HG03108 (cell line): ENCODE measurements at regions not wholly inside any gene's neighbourhood (a gene's known extent, or its start where the extent isn't known, plus 50 kb on each side); places are given as distances from the start of the nearest gene placed in this dataset.
"Not testable (repeated sequence)": the region's sequence is repeated elsewhere in the genome, so short reads cannot be mapped to it uniquely, and the experiment has no call there.

Source experiments
- ATAC-seq: cut with Tn5 transposase; IDR thresholded peaks from one replicate; pipeline ENCODE4 v1.9.1; 2021; ENCODE audit warnings: moderate library complexity; ENCODE audit not compliant: unreplicated experiment

DNA sequence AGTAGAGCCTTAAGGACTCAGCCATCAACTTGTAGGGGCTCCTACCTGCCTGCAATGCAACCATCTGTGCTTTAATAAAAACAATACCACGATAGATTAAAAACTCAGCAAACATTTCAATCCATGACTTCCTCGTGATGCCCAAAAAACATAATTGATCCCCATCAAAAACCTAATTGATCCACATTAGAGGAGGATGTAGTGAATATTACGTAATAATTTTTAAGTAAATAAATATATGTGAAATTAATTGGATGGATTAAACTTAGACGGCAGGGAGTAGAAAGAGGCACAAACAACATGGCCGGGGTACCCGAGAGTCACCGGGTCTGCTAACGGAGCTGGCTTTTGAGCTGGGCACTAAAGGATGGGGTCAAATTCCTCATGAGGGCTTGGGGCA, 87.3 kb downstream of the ARL4C start:
- no peak for ATAC-seq

DNA sequence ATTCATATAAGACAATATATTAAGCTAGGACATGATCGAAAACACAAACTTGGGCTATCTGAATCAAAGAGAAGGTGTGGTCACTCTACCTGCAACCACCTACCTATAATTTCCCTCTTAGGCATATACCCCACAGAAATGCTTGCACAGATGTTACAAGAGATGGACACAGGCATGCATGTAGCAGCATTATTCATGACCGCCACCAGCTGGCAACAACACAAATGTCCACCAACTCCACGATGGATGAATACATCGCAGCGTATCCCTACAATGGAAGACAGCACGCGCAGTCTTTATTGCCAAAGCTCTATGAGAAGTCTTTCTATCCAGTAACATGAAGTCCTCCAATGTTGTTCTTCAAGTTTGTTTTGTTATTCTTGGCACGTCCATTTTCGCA, 90.8 kb downstream of the ARL4C start:
- ATAC-seq = no peak

DNA sequence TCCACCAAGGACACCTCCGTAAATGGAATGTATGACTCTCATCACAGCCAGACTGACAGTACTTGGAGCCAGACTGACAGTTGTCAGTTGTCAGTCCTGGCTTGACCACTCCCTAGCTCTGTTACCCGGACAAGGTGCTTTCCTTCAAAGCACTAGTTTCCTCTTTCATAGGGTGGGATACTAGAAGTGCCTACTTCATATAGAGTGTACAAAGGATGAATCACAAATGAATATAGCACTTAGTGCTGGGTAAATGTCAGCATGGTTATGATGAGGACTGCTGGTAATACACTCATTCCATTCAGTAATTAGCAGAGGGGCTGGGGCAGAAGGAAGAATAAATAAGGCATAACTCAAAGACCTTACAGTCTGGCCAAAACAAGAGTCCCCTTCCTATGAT, 91.4 kb downstream of the ARL4C start:
- no peak for ATAC-seq

DNA sequence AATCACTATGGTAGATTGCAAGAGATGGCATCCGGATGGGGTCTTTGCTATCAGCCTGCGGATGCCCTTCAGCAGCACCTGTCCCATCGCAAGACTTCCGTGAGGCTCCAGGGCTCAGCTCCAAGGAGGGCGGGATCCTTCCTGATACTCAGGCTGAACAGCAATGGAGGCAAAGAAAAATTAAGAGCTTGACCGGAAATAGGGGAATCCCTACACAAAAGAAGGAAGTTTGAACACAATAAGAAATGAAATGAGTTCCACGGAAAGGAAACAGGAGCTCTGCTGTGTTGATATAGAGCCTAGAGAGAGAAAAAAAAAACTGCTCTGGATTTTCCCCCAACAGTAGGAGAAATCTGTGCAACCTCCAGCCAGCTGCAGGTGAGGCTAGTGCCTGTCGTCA, 91.9 kb downstream of the ARL4C start:
- ATAC-seq = no peak

DNA sequence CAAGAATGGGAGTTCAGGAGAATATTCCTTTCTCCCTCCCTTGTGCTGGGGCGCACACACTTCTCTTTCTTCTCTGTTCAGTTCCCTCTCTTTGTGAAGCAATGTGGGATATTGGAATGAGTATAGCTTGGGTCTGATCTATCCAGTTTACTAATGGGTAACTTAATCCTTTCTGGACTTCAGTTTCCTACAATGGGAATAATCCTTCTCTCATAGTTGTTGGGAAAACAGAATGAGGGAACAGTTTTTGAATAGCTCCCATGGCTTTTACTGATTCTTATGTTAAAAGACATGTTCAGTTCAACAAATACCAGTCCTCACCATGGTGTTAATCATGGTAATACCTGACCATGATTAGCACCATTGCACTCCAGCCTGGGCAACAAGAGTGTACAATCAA, 93.1 kb downstream of the ARL4C start:
- ATAC-seq = no peak

DNA sequence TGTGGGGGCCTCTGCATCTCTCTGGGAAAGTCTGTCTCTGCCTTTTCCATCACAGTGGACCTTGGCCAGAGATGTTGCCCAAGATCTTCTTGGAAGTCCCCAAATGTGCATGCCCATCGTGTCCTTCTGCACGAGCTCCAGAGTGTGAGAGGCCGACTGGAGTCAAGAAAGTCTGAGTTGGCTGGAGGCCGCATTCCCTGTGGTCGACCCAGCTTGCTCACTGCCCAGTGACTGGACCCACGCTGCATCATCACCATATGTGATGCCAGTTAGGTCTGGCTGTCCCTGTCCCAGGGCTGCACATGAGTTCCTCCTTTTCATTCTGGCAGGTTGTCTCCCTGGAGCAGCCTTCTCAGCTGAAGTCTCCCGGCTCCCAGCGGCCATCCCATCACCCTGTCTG, 93.8 kb downstream of the ARL4C start:
- no peak for ATAC-seq

DNA sequence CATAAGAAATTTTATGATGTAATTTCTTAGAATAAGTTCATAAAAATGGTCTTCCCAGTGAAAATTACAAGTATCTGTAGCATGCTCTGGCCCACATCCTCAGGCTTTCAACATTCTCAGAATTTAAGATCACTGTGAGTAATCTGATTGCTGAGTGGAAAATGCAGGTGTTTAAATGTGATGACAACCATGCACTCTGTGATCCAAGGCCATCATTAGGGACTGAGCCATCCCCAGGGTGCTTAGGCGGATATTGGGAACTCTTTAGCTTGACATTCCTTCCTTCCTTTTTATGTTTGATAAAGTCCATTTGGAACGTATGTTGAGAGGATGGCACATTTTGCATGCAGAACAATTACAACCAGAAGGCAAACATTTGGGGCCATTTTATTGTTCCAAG, 95.5 kb downstream of the ARL4C start:
- no peak for ATAC-seq

DNA sequence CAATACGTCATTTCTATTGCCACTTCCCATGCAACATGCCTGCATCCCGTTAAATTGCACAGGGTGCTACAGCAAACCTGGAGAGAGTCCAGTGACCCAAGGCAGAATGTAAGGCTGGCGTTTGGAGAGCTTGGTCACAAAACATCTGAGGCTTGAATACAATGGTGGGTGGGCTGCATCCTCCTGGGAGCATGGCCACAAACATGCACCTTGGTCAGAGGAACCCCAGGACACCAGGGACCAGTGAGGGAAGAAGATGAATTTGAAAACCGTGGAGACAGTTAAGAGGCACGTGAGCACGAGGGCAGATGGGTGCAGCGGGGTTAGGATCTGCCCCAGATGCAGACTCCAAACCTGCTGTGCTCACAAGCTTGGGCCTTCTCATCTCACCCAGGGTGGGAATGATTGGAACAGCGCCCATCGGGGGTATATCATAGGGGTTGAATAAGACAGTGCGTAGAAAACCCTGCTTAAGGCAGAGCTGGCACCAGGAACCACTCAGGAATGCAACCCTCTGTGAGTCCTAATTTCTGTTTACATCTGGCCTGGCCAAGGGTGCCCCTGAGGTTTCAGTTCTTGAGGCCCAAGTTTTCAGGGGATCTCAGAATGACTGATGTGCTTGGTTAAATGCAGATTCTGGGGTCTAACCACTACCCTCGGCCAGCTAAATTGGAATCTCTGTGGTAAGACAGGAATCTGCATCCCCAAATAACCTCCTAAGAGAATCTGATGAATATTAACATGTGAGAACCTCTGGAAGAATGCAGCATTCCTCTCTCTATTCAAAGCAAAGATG, 97.2 kb downstream of the ARL4C start:
- no peak for ATAC-seq

DNA sequence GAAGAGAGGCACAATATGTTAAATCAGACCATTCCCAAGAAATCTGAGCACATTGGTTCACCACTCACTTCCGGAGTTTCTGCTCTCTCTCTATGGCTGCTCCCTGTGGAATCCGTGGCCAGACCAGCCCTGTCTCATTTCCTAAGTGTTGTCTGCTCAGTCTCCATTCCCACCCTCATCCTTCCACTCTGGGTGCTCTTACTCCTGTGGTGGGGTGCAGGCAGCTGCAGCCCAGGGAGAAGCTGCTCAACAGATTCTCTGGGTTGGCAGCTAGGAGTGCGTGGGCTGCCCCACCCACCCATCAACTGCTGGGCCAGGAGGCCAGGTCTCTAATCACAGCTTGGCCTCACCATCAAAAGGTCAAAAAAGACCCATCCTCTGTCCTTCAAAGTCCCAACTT, 98.3 kb downstream of the ARL4C start:
- no peak for ATAC-seq

DNA sequence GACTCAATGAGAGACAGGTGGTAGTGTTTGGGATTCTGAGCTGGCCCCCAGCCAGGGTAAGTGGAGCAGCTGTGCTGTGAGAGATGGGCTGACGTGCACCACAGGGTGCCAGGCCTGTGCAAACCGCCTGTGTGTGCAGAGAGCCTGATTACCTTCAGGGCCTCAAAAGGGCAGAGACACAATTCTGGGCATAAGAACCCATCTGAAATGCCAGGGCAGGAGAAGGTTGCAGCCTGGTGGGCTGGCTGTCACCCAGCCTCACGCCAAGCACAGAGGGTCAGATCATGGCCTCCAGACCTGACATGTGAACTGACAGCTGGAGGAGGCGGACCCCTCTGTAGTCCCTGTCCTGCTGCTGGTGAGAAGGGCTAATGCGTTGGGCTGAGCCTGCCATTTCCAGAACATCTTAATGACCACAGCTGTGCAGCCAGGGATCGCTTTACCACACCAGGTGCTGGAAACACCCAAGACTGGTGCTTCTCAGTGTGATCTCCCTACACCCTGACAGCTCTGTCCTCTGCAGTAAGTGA, 100.9 kb downstream of the ARL4C start:
- ATAC-seq = no peak

DNA sequence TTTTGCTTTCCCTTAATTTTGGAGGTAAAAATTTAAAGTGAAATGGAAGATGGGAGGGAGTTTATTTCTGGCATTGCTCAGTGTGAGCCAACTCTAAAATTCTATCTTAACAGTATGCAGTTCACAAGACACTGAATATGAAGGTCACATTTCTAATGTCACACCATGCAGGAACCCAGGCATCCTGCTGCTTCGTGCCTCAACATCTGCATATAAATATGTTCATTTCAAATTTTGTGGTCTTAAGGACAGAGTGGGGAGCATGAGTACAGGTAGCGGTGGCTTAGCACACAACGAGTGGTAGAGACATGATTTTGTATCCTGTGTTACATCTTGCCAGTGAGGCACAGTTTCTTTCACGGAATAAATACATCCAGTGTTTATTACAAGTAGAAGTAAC, 102.4 kb downstream of the ARL4C start:
- no peak for ATAC-seq

DNA sequence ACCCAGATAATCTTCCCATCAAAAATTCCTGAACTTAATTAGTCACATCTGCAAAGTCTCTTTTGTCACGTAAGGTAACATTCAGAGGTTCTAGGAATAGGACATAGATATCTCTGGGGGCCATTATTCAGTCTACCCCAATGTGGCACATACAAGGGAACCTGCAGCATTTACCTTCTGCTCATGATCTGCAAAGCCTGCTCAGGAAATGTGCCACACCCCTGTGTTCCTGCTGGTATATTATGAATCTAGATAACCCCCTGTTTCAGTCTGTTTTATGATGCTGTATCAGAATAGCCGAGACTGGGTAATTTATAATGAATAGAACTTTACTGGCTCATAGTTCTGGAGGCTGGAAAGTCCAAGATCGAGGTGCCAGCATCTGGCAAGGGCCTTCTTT, 103.5 kb downstream of the ARL4C start:
- ATAC-seq = no peak

DNA sequence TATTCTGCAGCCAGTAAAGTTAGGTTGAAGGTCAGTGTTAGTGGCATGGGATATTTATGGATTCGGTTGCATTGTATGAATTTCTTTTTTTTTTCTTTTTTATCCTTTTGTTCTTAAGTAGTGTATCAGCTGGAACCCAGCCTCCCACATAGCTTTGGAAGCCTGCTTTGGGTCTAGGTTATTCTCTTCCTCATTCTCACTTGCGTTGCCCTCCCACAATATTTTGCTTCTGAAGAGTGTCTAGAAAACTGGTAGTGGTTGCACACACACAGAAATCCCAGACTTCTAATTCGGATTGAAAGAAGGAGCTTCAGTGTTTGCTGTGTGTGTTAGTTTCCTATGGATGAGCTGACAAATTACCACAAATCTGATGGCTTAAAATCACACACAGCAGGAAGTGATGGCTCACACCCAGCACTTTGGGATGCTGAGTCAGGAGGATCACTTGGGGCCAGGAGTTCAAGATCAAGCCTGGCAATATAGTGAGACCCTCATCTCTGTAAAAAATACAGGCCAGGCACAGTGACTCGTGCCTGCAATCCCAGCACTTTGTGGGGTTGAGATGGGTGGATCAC, 104.8 kb downstream of the ARL4C start:
- ATAC-seq = no peak

DNA sequence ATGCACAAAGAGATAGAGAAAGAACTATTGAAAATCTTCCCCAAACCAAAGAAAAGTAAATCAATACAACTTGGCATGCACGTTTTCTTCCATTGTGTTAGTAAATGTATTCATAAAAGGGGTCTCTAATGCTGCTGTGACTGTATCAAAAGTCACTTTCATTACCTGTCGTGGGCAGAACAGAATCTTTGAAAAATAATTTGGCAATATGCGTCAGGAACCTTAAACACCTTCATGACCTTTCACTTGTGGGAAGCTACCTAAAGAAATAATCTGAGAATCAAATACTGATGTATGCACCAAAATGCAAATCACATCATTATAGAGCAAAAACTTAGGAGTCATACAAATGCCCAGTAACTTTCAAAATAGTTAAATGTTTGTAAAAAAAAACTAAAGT, 105.3 kb downstream of the ARL4C start:
- ATAC-seq = no peak

DNA sequence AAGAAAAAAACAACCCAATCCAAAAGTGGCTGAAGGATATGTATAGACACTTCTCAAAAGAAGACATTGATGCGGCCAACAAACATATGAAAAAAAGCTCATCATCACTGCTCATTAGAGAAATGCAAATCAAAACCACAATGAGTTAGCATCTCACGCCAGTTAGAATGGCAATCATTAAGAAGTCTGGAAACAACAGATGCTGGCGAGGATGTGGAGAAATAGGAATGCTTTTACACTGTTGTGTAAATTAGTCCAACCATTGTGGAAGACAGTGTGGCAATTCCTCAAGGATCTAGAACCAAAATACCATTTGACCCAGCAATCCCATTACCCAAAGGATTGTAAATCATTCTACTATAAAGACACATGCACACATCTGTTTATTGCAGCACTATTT, 107.2 kb downstream of the ARL4C start:
- ATAC-seq = not testable (repeated sequence)

DNA sequence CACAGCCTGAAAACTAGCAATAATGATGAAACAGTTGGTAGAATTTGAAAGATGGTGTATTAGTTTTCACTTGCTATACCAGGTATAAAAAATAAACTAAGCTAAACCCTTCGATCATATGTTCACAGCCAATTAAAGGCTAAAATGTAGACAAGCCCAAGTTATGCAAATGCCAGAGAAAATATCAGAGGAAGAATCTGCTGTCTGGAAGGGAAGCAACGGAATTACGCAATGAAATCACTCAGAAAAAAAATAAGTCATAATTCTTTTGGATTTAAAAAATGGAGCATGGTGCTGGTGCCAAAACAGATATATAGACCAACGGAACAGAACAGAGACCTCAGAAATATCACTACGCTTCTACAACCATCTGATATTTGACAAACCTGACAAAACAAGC, 108.3 kb downstream of the ARL4C start:
- no peak for ATAC-seq

DNA sequence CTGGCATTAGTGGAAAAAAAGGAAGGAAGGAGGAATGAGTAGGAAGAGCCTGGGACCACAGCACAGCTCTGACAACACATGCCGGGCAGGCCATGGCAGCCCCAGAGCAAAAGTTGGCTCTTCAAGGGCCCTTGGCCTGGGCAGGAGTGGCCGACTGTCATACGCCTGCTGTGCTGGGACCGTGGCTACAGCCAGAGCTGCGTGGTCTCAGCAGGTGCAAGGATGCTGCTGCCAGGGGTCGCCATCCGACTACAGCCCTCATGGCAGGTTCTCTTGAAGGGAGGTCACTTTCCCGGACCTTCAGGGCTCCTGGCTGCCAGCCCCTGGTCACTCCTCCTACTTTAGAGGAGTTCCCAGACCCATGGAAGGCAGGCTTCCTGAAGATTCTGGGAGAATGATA, 109.9 kb downstream of the ARL4C start:
- no peak for ATAC-seq

DNA sequence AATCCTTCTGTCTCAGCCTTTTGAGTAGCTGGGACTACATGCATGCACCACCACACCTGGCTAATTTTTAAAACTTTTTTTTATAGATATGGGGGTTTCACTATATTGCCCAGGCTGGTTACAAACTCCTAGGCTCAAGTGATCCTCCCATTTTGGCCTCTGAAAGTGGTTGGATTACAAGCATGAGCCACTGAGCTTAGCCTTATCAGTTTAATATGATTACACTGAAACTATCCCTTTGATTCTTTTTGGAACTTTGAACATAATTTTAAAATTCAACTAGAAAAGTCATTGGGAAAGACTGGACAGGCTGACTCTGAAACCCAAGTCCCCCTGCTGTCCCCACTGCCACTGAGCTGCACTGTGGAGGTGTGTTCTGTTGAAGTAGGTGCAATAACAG, 114.8 kb downstream of the ARL4C start:
- no peak for ATAC-seq

DNA sequence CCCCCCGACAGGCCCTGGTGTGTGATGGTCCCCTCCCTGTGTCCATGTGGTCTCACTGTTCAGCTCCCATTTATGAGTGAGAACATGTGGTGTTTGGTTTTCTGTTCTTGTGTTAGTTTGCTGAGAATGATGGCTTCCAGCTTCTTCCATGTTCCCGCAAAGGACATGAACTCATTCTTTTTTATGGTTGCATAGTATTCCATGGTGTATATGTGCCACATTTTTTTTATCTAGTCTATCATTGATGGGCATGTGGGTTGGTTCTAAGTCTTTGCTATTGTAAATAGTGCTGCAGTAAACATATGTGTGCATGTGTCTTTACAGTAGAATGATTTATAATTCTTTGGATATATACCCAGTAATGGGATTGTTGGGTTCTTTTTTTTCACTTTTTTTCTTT, 117.9 kb downstream of the ARL4C start:
- not testable (repeated sequence) for ATAC-seq

DNA sequence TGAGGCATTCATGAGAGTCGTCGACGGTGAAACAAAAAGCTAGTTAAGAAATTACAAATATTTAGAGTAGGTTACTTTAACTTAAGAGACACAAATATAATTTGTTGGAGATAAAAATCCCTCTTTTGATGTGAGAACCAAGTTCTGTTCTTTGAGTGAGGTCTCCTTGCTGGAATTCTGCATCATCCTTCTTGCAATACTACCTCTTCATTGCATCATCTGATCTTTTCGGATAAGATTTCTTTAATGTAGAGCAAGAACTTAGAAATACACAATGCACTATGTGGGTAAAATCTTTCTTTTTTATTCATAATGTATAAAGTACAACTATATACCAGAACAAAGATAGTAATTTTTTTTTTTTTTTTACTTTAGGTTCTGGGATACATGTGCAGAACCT, 118.4 kb downstream of the ARL4C start:
- ATAC-seq = no peak

DNA sequence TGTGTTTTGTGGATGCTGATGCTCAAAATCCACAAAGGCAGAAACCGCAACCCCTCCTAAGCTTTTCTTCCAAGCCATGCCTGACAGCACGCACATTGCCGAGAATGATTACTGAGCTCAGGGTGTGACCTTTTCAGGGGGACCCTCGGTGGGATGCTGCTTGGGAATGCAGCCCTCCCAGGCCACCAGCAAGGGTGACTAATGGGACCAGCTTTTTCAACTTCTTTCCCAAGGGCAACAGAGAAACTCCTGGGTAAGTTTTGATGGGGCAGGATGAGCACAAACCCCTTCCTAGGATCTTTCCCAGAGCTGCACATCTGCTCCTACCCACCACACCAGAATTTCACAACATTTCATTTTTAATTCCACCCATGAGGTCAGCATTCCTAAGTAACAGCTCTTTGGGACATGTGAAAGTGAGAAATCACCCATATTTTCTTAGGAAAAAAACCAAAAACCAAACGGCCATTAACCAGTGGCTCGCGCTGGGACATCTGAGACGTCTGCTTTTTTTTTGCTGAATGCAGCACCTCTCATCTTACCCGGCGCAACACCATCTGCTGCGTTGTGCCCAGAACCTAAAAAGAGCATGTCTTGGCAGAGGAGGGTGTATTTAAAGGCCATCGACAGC, 119.0 kb downstream of the ARL4C start:
- no peak for ATAC-seq

DNA sequence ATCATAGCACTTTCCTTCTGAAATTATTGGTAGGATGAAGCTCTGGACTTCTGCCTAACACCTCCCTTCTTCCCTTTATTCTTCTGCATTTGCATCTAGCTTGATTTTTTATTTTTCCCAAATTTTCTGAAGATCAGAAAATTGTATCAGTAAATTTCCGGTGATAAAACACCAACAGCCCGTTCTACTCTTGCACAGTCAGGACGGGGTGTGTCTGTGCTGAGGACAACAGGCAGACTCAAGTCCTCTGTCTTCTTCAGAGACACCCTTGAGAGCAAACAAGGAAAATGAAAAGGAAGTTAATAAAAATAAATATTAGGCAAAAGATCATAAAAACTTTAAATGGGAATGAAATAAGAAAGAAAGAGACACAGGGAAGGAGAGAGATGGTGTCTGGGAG, 120.7 kb downstream of the ARL4C start:
- no peak for ATAC-seq
